HL-60 (cell line): ENCODE measurements at regions not wholly inside any gene's neighbourhood (a gene's known extent, or its start where the extent isn't known, plus 50 kb on each side); places are given as distances from the start of the nearest gene placed in this dataset.

Experiments
- DNase-seq, 2 experiments: peaks; one replicate each; pipeline ENCODE4 v3.0.0-alpha.2; 2010 to 2020; ENCODE audit warnings: low read depth in 1 of 2, low spot score in 1 of 2
- H3K27ac ChIP-seq: fragments of 250-450 bp; sonication (Bioruptor Pico); replicated peaks from 2 replicates; pipeline ENCODE4 v1.5.1; 2020; ENCODE audit warnings: mild to moderate bottlenecking, moderate library complexity
- H3K27me3 ChIP-seq: fragments of 250-450 bp; sonication (Bioruptor Pico); 2 replicates; pipeline ENCODE4 v1.5.1; 2021; ENCODE audit warnings: mild to moderate bottlenecking, moderate library complexity; ENCODE audit not compliant: insufficient read depth, poor library complexity, severe bottlenecking
- H3K4me3 ChIP-seq: replicated peaks from 2 replicates; pipeline ENCODE4 v1.5.1; 2011; ENCODE audit warnings: mild to moderate bottlenecking, control low read depth, low read length; ENCODE audit not compliant: insufficient read depth
- GABPA ChIP-seq: IDR thresholded peaks from 2 replicates; pipeline ENCODE4 v1.6.1; 2012; ENCODE audit warnings: low read depth
- POLR2AphosphoS5 ChIP-seq: IDR thresholded peaks from 2 replicates; pipeline ENCODE4 v1.6.1; 2012; ENCODE audit warnings: low read depth
- SPI1 ChIP-seq: IDR thresholded peaks from 2 replicates; pipeline ENCODE4 v1.6.1; 2012; ENCODE audit warnings: low read depth, mild to moderate bottlenecking, borderline replicate concordance
- TF ChIP-seq, protein P1 (sequence below): IDR thresholded peaks from one replicate; pipeline ENCODE4 v1.5.1; 2011; ENCODE audit warnings: low read length, control low read depth, inconsistent platforms; ENCODE audit not compliant: insufficient read depth
- TF ChIP-seq, protein P2 (sequence below): IDR thresholded peaks from 2 replicates; pipeline ENCODE4 v1.6.1; 2012; ENCODE audit warnings: low read depth; ENCODE audit not compliant: insufficient replicate concordance

DNA sequence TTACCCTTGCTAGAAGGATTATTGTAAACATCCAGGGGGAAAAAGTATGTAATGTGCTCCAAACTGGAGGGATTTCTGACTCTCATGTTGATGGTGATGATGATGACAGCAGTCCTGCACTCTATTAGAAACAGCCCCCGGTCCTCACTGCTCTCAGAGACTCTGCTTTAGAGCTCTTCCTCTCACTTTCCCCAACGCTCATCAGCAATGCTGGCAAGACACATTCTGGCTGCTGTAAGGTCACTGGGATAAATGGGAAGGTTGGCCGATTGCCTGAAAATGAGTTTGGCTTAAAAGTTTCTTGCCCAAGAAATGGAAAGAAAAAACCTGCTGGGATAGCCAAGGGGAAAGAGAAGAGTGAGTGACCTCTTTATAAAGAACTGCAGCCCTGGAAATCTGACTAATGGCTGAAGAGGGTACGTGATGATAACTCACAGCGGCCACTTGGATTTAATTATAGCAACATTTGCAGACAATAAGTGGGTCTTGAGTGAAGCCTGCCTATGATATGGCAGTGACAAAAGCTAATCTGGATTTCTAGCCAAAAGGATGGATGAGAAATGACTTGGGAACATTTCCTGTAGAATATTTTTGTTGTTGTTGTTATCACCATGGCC, 235.8 kb downstream of the TMEM38B start:
- no peak for DNase-seq
- H3K4me3 ChIP-seq, result no peak overlapping the region
- TF ChIP-seq, protein P1, sequence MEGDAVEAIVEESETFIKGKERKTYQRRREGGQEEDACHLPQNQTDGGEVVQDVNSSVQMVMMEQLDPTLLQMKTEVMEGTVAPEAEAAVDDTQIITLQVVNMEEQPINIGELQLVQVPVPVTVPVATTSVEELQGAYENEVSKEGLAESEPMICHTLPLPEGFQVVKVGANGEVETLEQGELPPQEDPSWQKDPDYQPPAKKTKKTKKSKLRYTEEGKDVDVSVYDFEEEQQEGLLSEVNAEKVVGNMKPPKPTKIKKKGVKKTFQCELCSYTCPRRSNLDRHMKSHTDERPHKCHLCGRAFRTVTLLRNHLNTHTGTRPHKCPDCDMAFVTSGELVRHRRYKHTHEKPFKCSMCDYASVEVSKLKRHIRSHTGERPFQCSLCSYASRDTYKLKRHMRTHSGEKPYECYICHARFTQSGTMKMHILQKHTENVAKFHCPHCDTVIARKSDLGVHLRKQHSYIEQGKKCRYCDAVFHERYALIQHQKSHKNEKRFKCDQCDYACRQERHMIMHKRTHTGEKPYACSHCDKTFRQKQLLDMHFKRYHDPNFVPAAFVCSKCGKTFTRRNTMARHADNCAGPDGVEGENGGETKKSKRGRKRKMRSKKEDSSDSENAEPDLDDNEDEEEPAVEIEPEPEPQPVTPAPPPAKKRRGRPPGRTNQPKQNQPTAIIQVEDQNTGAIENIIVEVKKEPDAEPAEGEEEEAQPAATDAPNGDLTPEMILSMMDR, result no peak
- no peak overlapping the region for H3K27ac ChIP-seq
- H3K27me3 ChIP-seq, result no peaks in the 10 kb centered on the region

DNA sequence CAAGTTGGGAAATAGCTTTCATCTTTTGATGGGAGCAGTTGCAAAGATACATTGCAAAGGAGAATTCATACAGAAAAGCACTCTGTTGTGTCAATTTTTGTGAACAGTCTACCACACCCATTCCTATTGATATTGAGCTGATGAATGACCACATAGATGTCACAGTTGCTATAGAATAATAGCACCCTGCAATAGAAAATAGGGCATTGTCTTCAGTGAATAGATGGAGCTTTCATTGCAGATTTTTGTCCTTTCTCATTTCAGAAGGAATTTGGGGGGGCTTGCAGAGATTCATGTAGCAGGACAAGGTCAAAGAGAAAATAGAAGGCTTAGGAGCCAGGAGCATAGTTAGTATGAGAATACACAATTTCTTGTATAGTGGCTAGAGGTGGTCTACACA, 237.9 kb downstream of the TMEM38B start:
- TF ChIP-seq SPI1 (no peak), POLR2AphosphoS5 (no peak), GABPA (no peak)
- TF ChIP-seq, protein P1, result no peak
- TF ChIP-seq, protein P2, sequence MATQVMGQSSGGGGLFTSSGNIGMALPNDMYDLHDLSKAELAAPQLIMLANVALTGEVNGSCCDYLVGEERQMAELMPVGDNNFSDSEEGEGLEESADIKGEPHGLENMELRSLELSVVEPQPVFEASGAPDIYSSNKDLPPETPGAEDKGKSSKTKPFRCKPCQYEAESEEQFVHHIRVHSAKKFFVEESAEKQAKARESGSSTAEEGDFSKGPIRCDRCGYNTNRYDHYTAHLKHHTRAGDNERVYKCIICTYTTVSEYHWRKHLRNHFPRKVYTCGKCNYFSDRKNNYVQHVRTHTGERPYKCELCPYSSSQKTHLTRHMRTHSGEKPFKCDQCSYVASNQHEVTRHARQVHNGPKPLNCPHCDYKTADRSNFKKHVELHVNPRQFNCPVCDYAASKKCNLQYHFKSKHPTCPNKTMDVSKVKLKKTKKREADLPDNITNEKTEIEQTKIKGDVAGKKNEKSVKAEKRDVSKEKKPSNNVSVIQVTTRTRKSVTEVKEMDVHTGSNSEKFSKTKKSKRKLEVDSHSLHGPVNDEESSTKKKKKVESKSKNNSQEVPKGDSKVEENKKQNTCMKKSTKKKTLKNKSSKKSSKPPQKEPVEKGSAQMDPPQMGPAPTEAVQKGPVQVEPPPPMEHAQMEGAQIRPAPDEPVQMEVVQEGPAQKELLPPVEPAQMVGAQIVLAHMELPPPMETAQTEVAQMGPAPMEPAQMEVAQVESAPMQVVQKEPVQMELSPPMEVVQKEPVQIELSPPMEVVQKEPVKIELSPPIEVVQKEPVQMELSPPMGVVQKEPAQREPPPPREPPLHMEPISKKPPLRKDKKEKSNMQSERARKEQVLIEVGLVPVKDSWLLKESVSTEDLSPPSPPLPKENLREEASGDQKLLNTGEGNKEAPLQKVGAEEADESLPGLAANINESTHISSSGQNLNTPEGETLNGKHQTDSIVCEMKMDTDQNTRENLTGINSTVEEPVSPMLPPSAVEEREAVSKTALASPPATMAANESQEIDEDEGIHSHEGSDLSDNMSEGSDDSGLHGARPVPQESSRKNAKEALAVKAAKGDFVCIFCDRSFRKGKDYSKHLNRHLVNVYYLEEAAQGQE, result no peak
- no peak for DNase-seq
- H3K4me3 ChIP-seq, result no peak overlapping the region
- H3K27ac ChIP-seq, result no peak overlapping the region
- H3K27me3 ChIP-seq, result no peaks in the 10 kb centered on the region

DNA sequence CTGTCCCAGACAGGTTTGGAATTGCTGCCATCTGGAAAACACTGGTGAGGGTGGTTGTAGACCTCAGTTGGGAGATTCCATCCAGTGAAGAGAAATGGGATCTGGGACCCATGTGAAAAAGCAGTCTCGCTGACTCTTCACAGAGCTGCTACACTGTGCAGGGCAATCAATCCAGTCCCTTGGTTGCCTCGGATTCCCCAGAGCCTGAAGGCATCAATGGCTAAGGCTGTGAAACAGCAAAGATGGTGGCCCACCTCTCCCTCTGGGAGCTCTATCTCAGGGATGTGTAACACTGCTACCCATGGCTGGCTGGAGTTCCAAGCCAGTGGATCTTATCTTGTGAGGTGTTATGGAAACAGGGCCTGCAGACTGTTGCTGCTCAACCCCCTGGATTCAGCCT, 256.1 kb downstream of the TMEM38B start:
- H3K27me3 ChIP-seq, result no peaks in the 10 kb centered on the region
- DNase-seq, result no peak
- TF ChIP-seq SPI1 (no peak), GABPA (no peak), POLR2AphosphoS5 (no peak)
- TF ChIP-seq, protein P2, result no peak
- TF ChIP-seq, protein P1, result no peak
- H3K27ac ChIP-seq, result no peak overlapping the region
- no peak overlapping the region for H3K4me3 ChIP-seq

DNA sequence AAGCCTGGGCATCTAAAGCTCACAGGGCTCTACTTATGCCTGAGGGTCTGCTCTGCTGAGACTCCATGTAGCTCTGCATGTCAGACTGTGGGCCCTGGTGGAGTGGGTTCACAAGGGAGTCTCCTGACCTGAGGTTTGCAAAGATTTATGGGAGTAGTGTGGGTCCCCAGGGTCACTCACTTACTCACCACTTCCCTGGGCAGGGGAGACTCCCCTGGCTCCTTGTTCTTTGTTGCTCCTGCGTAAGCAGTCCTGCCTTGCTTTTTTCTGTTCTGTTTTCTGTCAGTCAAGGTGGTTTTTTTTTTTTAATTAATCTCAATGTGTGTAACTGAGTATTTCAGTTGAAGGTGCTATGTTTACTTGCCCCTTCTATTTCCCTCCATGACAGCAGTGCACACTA, 256.6 kb downstream of the TMEM38B start:
- H3K4me3 ChIP-seq, result no peak overlapping the region
- TF ChIP-seq SPI1, result no peak
- no peaks in the 10 kb centered on the region for H3K27me3 ChIP-seq
- DNase-seq, result no peak
- no peak overlapping the region for H3K27ac ChIP-seq
